IPS DF 4.7 (cell line): ENCODE measurements at regions not wholly inside any gene's neighbourhood (a gene's known extent, or its start where the extent isn't known, plus 50 kb on each side); places are given as distances from the start of the nearest gene placed in this dataset.

Experiments used
- DNase-seq: peaks from one replicate; pipeline ENCODE4 v3.0.0-alpha.2; 2013; ENCODE audit warnings: low spot score; ENCODE audit errors: extremely low read depth

DNA sequence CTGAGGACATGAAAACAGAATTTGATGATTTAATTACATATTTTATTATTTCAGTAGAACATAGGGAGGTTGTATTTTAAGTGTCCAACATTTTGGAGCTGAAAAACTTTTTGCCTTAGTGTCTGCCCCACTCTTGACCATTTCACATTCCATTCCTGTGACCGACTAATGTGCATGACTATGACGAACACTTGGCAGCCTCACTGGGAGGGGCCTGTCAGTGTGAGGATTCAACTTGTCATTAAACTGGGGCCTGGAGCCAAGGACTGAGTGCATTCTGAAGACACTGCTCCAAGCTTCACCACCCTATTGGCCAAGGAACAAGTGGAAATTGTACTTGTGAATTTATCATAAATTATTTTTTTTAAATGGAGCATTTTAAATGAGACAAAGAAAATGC is 661.3 kb downstream of the BCKDHB start:
- peak; percentile 5 for DNase-seq

DNA sequence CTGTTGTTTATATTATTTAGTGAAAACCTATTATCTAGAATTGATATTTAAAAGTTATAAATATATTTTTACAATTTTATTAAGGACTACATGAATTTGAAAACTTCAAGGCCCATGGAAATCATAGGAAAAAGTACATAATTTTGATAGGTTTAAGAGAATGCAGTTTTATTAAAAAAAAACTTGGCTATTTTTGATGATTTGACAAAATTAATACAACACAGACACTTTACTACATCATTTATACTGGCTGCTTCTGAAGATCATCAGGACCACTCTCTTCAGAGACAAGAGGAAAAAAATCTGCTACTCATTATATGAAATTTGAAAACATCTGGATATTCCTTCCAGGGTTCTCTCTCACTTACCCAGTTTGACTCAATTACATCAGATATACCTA is 637.7 kb downstream of the BCKDHB start:
- no peak for DNase-seq

DNA sequence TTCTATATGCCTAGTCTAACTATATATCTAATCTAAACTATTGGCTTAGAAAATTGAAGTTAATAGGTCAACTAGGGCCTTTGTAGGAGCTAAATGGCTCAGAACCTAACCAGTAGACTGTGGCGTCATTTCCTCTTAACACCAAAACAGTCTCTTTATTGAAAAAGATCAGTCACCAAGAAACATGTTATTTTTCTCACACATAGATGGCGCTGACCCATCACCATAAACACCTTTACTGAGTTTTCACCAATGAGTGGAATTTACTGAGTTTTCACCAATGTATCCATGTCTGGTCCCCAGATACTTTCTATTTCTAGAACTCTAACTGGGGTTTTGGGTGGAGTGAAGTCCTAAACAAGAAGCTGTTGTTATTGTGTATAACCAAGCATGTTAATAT is 636.0 kb downstream of the BCKDHB start:
- DNase-seq: peak; percentile 7

GRCh38 chr6:80733641-80734040 is 627.2 kb downstream of the BCKDHB start:
- DNase-seq: no peak

- no peak for DNase-seq
Observed at GRCh38 chr6:80728830-80729229, 622.4 kb downstream of the BCKDHB start.

DNA sequence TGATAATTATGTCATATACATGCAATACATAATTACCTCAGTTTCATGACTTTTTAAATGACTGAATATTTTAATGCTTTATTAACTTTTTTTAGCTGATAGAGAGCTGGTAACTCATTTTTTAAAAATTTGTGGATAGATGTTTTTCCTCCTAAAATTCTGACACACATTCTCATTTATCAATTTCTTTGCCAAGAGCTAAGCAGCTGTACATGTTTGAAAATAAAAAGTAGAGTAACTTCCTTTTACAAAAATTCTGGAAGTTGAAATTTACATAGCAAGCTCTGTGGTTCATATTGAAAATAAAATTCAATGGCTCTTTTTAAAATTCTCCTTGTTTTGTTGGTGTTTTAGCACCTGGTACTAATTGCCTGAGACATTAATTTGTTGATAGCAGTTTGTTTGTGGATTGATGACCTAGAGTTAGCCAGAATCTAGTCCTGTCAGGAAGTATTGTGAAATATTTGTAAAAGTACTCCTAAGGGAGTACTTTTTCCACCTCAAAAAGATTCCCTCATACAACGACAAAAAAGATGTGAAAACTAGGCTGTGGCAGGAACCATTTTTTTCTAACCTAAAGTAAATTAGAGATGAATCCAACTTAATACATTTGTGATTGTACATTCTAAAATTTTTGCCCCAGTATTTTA is 621.8 kb downstream of the BCKDHB start:
- no peak for DNase-seq

DNA sequence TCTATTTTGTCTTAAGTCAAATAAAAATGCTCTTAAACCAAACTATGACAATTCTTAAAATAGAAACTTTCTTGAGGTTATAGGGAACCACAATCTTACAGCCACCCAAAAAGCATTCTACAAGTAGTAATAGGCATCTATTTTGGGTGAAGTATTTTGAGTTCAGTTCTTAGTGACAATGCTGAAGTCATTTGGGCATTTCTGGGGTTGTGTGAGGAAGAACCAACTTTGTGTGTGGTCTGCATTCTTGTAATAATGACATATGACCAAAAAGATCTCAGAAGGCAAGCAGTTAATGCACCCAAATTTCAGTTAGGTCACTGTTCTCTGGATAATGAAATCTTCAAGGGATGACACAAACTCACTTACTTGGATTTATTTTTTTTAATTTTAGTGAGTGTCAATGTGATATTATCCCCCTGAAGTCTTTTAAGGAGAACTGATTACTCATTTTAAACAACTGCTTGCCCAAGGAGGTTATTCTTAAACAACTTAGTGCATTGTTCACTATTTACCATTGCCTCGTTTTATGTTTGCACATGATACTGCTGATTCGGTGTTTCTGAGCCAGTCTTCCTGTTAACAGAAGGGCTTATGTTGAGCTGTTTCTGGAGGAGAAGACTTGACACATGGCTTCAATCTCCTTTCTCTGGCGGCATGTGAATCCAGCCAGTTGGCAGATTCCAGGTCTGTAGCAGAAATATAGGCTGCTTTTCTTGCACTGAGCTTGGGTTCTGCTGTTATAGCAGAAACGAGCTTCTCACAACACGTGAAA is 618.9 kb downstream of the BCKDHB start:
- no peak for DNase-seq

DNA sequence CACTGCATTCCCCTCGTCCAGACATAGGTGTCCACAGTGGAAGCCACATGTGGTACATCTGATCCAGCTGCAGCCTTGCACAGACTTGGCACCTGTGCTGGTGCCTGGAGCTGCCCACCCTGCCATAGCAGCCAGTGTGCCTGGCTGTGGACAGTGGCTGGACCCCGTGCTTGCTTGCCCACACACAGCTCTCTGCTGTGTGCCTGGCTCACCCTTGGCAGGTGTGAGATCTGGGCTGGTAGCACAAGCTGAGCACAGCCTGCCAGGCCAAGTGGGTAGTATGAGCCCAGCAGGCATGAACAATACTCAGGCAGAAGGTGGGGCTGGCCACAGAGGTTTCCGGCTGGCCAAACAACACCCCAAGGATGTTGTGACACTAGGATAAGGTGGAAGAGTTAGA is 614.4 kb downstream of the BCKDHB start:
- DNase-seq: no peak

GRCh38 chr6:80714513-80714912 is 608.0 kb downstream of the BCKDHB start:
- DNase-seq: no peak

DNA sequence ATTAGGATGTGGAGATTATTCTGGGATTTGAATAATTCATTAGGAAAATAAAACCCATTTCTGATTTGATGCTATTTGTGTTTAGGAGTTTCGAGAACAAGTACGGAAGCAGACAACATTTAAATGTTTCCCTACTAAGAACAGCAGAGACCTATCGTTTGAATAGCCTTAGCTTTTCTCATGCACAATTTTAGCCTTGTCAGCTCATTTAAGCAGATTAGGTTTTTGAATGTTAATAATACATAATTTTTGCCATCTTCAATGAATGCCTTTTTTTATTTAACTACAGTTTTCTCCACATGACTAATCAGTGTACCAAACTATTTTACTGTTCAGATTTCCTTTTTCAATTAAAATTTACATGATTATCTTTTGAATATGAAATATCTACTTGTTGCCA is 592.0 kb downstream of the BCKDHB start:
- DNase-seq: no peak

GRCh38 chr6:80696268-80696667 is 589.8 kb downstream of the BCKDHB start:
- DNase-seq: no peak

- DNase-seq: no peak
Observed at GRCh38 chr6:80690551-80691131, 584.2 kb downstream of the BCKDHB start.

GRCh38 chr6:80689716-80690395 is 583.4 kb downstream of the BCKDHB start:
- DNase-seq: no peak

- no peak for DNase-seq
Observed at GRCh38 chr6:80679992-80680391, 573.5 kb downstream of the BCKDHB start.

DNA sequence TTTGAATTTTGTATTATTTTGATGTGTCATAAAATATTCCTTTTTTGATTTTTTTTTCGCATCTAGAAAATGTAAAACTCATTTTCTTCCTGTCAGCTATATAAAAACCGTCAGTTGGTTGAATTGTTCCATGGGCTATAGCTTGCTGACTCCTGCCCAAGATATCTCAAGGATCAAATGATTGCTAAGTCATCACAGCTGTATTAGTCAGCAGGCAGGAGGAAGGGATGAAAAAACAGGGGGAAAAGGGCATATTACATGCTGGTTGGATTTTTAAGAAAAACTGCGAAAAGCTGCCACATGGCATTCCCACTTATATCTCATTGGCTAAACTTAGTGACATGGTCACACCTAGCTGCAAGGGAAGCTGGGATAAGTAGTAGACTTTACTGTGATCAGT is 569.9 kb downstream of the BCKDHB start:
- no peak for DNase-seq

DNA sequence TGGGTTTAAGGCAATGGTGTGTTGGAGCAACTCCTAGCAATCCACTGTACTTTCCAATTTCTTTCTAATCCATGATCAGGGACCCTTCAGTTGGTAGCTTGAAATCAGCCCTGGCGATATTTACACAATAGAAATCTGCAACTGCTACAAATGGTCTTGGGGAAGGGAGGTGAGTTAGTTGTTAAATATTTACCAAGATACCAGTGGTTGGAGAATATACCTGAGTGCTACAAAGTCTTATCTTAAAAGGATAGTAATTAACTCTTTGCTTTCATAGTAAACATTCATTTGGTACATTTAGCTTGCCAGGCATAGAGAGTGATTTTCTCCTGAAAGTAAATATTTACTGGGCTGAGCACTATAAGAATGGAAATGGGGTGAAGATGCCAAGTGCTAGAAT is 568.2 kb downstream of the BCKDHB start:
- no peak for DNase-seq

DNA sequence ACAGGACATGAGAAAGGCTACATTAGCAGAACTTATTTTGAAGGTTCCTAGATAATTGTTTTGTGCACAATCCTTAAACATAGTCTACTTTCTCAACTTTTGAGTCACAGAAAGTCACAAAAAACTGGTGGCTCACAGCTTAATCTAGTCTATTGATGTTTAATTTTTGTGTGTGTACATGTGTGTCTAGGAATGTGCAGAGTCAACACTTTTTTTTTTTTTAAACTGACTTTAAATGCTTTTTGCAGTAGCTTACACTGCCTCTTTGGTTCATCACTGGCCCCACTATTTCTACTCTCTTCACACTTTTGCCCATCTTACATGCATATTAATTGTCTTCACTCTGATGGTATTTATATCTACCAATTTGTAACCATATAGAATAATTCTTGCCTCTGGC is 566.9 kb downstream of the BCKDHB start:
- DNase-seq: no peak

DNA sequence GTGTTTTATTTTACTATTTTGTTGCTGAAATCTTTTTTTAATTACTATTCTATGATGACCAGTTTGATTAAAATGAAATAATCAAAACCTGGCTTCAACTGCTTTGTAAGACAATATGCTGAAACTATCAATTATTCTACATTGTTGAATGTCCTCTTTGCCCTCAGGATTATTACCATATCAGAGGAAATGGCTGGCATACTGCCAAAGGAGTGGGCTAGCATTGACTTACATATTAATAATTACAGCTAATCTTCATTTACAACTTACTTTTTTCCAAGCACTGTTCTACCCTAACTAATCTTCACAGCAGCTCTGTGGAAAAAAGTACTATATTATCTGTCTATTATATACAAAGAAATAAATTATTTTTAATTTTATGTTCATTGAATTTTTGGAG is 560.5 kb downstream of the BCKDHB start:
- no peak for DNase-seq

DNA sequence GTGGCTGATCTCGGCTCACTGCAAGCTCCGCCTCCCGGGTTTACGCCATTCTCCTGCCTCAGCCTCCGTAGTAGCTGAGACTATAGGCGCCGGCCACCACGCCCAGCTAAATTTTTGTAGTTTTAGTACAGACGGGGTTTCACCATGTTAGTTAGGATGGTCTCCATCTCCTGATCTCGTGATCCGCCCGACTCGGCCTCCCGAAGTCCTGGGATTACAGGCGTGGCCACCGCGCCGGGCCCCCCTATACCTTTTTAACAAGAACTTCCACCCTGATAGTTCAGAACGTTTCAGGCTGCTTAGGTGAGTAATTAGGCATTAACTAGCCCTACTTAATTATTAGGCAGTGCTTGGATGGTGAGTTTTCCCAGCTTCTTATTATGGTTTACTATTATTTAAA is 552.5 kb downstream of the BCKDHB start:
- DNase-seq: no peak

GRCh38 chr6:80647156-80647555 is 540.7 kb downstream of the BCKDHB start:
- DNase-seq: no peak

GRCh38 chr6:80643881-80644280 is 537.4 kb downstream of the BCKDHB start:
- no peak for DNase-seq

- no peak for DNase-seq
Observed at GRCh38 chr6:80642452-80642851, 536.0 kb downstream of the BCKDHB start.
